Ovary (tissue), 7 donors: ENCODE measurements at regions not wholly inside any gene's neighbourhood (a gene's known extent, or its start where the extent isn't known, plus 50 kb on each side); places are given as distances from the start of the nearest gene placed in this dataset.

Experiments used
- DNase-seq, 5 donors: peaks; one replicate each; pipeline ENCODE4 v3.0.0-alpha.2; 2019 to 2020
- H3K27ac ChIP-seq, 2 donors: fragments of 200-600 bp; one replicate each; pipeline versions ENCODE4 v1.5.1 to v1.8.0; 2019 to 2022
- H3K27me3 ChIP-seq: fragments of 200-600 bp; one replicate; pipeline ENCODE4 v1.8.0; 2022
- H3K36me3 ChIP-seq: fragments of 200-600 bp; sonication (generic); one replicate; pipeline ENCODE4 v1.5.1; 2019
- H3K4me1 ChIP-seq: one replicate; pipeline ENCODE4 v1.8.1; 2013; ENCODE audit warnings: mild to moderate bottlenecking, moderate library complexity; ENCODE audit not compliant: insufficient read depth
- H3K4me3 ChIP-seq: fragments of 200-600 bp; sonication (generic); one replicate; pipeline ENCODE4 v1.5.1; 2017
- H3K9me3 ChIP-seq, 2 donors: fragments of 200-600 bp in 1 of 2; sonication (generic) in 1 of 2; one replicate each; pipeline versions ENCODE4 v1.5.1 to v1.8.1; 2013 to 2019; ENCODE audit warnings: mild to moderate bottlenecking in 1 of 2, moderate library complexity in 1 of 2
- CTCF ChIP-seq, 3 donors: fragments of 450-650 bp in 2 of 3; fragments of 200-600 bp in 1 of 3; IDR thresholded peaks; one replicate each; pipeline versions ENCODE4 v1.5.1 to v1.8.0; 2016 to 2022; ENCODE audit warnings: antibody characterized with exemption in 3 of 3, mild to moderate bottlenecking in 1 of 3
- EP300 ChIP-seq: sonication (generic); formaldehyde crosslinking; IDR thresholded peaks from one replicate; pipeline ENCODE4 v1.6.1; 2017; ENCODE audit warnings: antibody characterized with exemption
- POLR2A ChIP-seq: fragments of 450-650 bp; IDR thresholded peaks from one replicate; pipeline ENCODE4 v1.6.1; 2017; ENCODE audit warnings: antibody characterized with exemption, mild to moderate bottlenecking, moderate library complexity
- WGBS, 3 donors: extraction: QIAGEN DNeasy Blood & Tissue Kit in 1 of 3; methylation state at CpG; one replicate each; pipeline versions ENCODE4 v1.1.5 to v1.1.7; 2013 to 2017; 5-methylcytosine and 5-hydroxymethylcytosine counted together
- intact Hi-C, 4 donors: fragments of 100-400 bp; cut with DNase I; formaldehyde crosslinking; loops; one replicate each; pipeline versions ENCODE4 v1.11.0 to v1.15.1; 2022 to 2023
- donor health status: DM: no; HTN: no; CAD: no; lungs with moderate emphysema.
- donor health status: DM: no; HTN: no; CAD: no.
- donor health status: Bipolar disorder and iron deficiency.
- donor health status: DM: no; HTN: no; CAD: no.
- donor health status: DM: yes; HTN: yes; CAD: no.

DNA sequence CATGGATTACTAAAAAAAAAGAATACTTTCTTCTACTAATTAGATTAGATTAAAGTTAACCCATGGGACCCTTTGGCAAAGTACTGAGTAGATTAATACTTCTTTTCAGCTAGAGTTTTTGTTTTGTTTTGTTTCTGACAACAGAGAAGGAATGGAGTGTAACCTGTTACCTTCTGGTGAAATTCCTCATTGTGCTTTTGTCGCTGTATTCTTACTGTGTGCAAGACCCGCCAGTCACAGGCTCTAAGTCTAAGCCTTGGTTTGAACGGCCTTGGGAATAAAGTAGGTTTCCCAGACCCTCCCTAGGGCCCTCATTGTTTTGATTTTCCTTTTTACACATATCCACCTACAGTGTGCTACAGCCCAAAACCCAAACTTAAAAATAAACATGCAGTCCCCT is 171.1 kb upstream of the IL12A start:
- Histone ChIP-seq H3K9me3 (no peaks in the 10 kb centered on the region), H3K27ac (no peak overlapping the region), H3K4me1 (no peaks in the 10 kb centered on the region), H3K36me3 (no peaks in the 10 kb centered on the region), H3K27me3 (no peaks in the 10 kb centered on the region), H3K4me3 (no peak overlapping the region)
- intact Hi-C loops, result loop anchor here in 1 of 4 donors (10.0 kb wide), 1 partner anchor 187 kb away; no protein-coding TSS in a partner anchor
- DNase-seq, result no peak
- TF ChIP-seq EP300 (no peak), POLR2A (no peak), CTCF (IDR thresholded peaks at IDR 0.05) (no peak)
- WGBS, 3 donors, result 79 to 82% (median 79%) methylated on average over 3 of the region's 3 CpGs

- TF ChIP-seq EP300 (no peak), CTCF (IDR thresholded peaks at IDR 0.05) (no peak), POLR2A (no peak)
- Histone ChIP-seq H3K36me3 (no peaks in the 10 kb centered on the region), H3K4me1 (no peaks in the 10 kb centered on the region), H3K27me3 (no peaks in the 10 kb centered on the region), H3K4me3 (no peak overlapping the region), H3K27ac (no peak overlapping the region), H3K9me3 (no peaks in the 10 kb centered on the region)
- 61 to 67% (median 63%) methylated on average over 3 of the region's 3 CpGs for WGBS, 3 donors
- intact Hi-C loops, result loop anchor here in 1 of 4 donors (10.0 kb wide), 1 partner anchor 186 kb away; no protein-coding TSS in a partner anchor
- DNase-seq, result no peak
These were observed 170.2 kb upstream of the IL12A start for GRCh38 chr3:159818399-159818798.

- H3K9me3 ChIP-seq, result no peaks in the 10 kb centered on the region
- DNase-seq, result no peak
- no peaks in the 10 kb centered on the region for H3K36me3 ChIP-seq
- H3K27me3 ChIP-seq, result no peaks in the 10 kb centered on the region
- no peak overlapping the region for H3K4me3 ChIP-seq
- TF ChIP-seq EP300, result no peak
- TF ChIP-seq POLR2A, result no peak
- TF ChIP-seq CTCF (IDR thresholded peaks at IDR 0.05), result no peak
- intact Hi-C loops, result loop anchor here in 1 of 4 donors (10.0 kb wide), 1 partner anchor 186 kb away; no protein-coding TSS in a partner anchor
- H3K27ac ChIP-seq, result no peak overlapping the region
- 38 to 44% (median 43%) methylated on average over 3 of the region's 3 CpGs for WGBS, 3 donors
- no peaks in the 10 kb centered on the region for H3K4me1 ChIP-seq
These were observed 169.6 kb upstream of the IL12A start for GRCh38 chr3:159818997-159819500.

DNA sequence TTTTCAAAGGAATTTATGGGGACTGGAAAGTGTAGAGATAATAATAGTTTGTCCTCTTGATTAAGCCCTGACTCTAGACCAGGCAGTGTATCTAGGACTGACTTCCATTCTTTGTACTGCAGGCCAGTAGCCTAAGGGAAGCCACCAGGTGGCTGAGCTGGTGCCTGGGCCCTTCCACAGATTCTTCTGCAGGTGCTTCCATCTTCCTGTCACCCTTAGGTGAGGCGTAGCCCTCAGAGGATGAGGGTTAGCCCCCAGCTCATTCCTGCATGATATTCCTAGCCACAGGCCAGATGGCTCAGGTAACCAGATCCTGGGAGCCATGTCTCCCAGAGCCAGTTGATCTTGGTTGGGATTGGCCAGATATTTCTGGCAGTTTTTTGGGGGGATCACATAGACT is 169.0 kb upstream of the IL12A start:
- TF ChIP-seq POLR2A, result no peak
- no peak for TF ChIP-seq CTCF (IDR thresholded peaks at IDR 0.05)
- no peak for TF ChIP-seq EP300
- intact Hi-C loops, result loop anchor here in 1 of 4 donors (10.0 kb wide), 1 partner anchor 185 kb away; no protein-coding TSS in a partner anchor
- H3K27me3 ChIP-seq, result no peaks in the 10 kb centered on the region
- no peaks in the 10 kb centered on the region for H3K36me3 ChIP-seq
- H3K4me1 ChIP-seq, result no peaks in the 10 kb centered on the region
- H3K4me3 ChIP-seq, result no peak overlapping the region
- 92 to 100% (median 100%) methylated on average over 1 of the region's 1 CpG for WGBS, 3 donors
- DNase-seq, result no peak
- H3K9me3 ChIP-seq, result no peaks in the 10 kb centered on the region
- no peak overlapping the region for H3K27ac ChIP-seq
